ENCODE measurements at regions not wholly inside any gene's neighbourhood (a gene's known extent, or its start where the extent isn't known, plus 50 kb on each side); places are given as distances from the start of the nearest gene placed in this dataset.

GRCh38 chr3:18810306-18810661 is 338.0 kb upstream of the KCNH8 start:
- TF ChIP-seq POLR2A (IDR thresholded peaks at IDR 0.05; ENCODE audit: low read length) (no peak), GATA1 (IDR thresholded peaks at IDR 0.05; ENCODE audit: low read depth, low read length) (no peak)

Data from erythroblast (primary cell).